Activated naive CD4-positive, alpha-beta T cell (primary cell): ENCODE measurements at regions not wholly inside any gene's neighbourhood (a gene's known extent, or its start where the extent isn't known, plus 50 kb on each side); places are given as distances from the start of the nearest gene placed in this dataset.
"Not testable (repeated sequence)": the region's sequence is repeated elsewhere in the genome, so short reads cannot be mapped to it uniquely, and the experiment has no call there.

Experiments used
- DNase-seq, 4 experiments: peaks; one replicate each; lab custom pipeline; 2025; lab: John Stamatoyannopoulos, UW

DNA sequence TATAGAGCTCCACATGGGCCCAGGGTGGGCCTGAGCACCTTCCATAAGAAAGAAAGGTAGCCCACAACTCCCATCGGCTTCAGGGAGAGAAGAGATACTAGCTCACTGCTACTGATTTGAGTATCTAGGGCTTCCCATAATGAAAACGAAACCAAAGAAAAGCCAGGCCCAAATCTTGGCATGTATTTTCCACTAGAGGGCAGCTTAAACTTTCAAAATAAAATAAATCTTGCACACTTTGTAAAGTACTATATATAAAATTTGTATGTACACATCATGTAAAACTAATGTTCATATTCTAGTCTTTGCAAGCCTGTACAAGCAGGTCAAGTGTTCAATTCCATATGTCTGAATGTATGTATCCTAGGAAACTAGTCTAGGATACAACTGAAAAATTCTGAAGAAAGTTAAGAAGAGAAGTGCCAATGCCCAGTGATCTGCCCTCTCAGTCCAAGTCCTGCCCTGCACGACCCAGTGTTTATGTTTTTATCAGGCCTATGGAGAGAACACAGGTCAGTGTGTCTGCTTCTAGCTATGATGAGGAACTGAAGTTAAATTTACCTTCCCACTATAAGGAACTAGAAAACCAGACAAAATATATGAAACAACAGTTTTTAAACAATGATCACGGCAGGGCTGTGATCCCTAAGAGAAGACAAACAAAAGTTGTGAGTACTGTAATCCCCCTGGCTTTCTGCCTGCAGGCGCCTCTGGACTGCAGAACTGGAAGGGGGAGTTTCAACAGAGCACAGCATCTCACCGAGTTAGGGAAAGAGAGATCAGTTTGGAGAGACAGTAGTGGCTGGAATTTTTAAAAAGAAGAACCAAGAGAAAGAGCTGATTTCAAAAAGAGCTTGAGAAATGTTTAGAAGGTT, 475.7 kb downstream of the UQCRFS1 start:
- no peak for DNase-seq

DNA sequence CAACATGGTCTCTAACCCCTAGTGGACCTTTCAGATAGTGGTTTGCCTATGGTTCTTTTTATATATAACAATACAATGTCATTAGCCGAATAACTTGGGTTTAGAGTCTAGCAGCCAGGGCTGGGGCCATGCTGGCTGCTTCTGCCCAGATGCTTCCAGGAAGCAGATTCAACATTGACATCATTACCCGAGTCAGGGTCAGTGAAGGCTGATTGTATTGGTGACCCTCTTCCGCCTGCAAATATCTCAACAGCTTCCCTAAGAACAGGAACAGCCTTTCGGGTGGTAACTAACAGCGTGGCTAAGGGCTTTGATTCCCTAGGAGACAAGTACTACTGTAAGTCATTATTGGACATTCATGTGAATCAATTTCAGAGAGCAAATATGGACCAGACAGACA, 476.4 kb downstream of the UQCRFS1 start:
- DNase-seq, result no peak

DNA sequence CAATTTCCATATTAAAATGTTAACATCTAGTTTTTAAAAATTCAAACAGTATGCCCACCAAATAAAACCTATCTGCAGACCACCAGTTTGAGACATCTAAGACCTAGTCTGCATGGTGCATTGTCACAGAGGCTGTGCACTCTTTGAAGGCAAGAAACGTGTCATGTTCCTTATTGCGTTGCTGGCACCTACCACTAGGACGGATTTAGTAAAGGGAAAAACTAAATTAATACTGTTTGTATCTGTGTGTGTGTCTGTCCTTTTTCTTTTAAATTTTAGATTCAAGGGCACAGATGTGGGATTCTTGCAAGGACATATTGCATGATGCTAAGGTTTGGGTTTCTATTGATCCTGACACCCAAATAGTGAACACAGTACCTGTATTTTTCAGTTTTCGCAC, 481.4 kb downstream of the UQCRFS1 start:
- DNase-seq, result no peak

DNA sequence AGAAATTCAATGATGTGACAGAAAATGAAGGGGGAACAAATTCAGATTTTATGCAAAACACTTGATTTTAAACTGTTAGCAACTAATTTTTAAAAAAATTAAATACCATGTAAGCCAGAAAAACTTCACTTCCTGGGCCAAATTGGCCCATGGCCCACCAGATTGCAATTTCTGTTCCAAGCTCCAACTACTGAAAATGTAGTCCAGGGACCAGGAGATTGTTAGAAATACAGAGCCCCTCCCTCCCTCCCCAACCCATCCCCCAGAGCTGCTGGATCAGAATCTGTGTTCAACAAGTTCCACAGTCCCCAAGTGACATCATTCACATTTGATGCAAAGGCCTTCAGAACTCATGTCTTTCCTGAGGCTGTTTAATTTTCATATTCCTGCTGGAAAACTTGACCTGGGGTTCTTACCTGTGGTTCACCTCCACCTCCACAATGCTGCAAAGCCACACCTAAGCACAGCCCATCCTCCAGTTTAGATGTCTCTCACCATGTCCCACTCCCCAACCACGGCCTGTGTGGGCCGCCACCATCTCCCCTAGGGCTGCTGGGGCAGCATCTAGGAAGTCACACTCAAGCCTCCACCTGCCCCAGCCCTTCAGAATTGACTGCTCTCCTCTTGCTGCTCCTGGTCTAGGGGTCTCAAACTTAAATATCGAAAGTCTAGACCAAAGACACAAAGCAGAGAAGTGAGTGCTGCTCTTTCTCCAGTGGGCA, 482.0 kb downstream of the UQCRFS1 start:
- no peak for DNase-seq

DNA sequence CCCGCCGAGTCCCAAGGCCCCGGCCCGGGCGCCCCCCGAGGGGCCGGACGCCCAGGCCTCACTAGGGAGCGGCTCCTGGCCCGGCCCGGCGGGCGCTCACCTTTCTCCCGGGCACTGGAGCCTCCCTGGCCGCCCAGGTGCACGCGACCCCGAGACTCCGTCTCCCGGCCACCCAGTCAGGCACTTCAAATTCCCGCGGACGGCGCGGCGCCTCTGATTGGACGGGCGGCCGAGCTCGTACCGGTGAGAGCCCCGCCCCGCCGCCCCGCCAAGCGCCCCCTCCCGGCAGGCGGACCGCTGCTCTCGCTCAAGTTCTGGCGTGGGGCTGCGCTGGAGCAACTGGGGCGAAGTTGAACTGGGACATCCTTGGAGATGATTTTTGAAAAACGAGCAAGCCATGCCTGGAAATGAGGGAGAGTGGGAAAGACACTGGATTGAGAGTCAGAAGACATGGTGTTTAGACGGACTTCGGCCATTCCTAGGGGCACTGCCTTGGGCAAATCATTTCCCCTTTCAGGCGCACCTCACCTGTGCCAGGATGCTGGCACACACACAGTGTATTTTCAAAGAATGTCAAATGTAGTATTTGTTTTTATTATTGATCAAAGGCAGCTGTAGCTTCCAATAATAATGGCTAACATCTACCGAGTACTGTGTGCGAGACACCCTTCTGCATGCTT, 485.3 kb downstream of the UQCRFS1 start:
- DNase-seq, result peak in 2 of 4 experiments; percentile 4 to 5

DNA sequence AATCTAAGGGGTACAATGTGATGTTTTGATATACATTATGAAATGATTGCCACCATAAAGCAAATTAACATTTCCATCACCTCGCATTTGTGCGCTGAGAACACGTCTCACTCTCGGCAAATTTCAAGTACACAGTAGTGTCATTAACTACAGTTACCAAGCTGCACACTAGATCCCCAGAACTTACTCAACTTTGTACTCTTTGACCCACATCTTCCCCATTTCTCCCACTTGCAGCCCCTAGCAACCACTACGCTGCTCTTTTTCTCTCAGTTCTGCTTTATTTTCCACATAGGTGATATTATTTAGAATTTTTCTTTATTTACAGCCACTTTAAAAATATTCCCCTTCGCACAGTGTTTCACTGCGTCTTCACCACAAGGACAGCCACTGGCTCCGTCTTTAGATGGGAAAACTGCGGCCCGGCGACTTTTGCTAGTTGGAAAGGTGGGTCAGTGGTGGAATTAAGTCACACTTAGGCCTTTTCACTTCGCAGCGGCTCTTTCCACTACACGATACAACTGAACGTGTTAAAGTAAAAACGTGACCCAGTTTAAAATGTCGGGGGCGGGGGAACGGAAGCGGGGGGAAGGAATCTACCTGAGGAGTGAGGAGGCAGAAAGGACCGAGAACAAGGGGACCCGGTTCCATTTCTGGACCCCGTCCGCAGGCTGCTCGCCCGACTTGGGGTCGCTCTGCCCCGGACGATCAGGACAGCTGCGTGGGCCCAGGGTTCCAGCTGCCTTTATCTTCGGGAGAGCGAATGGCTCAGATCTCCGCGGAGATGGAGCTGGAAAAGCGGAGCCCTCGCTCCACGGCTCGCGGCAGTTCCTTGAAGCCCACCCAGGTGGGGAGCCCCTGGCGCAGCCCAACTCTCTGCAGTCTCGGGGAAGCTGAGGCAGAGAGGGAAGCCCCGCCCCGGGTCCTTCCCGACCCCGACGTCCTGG, 486.1 kb downstream of the UQCRFS1 start:
- no peak for DNase-seq

DNA sequence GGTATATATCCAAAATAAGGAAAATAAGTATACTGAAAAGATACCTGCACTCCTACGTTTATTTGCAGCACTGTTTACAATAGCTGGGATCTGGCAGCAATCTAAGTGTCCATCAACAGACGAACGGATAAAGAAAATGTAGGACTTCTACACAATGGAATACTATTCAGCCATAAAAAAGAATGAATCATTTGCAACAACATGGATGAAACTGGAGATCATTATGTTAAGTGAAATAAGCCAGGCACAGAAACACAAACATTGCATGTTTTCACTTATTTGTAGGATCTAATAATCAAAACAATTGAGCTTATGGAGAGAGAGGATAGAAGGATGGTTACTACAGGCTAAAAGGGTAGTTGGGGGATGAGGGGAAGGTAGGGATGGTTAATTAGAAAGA, 494.0 kb downstream of the UQCRFS1 start:
- DNase-seq, result no peak

DNA sequence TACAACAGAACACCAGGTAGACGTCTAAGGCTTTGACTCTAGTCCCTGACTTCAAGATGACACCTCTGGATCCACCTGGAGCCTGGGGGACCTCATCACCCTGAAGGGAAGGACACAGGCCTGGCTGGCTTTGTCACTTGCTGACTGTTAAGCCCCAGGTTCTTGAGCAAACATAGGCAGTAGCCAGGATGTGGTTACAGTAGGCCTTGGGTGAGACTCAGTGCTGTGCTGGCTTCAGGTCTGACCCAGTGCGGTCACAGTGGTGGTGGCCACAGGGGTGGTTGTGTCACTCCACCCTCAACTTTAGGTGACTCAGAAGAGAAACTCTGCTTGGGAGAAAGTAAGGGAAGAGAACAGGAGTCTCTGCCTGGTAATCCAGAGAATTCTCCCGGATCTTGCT, 497.8 kb downstream of the UQCRFS1 start:
- DNase-seq, result no peak

DNA sequence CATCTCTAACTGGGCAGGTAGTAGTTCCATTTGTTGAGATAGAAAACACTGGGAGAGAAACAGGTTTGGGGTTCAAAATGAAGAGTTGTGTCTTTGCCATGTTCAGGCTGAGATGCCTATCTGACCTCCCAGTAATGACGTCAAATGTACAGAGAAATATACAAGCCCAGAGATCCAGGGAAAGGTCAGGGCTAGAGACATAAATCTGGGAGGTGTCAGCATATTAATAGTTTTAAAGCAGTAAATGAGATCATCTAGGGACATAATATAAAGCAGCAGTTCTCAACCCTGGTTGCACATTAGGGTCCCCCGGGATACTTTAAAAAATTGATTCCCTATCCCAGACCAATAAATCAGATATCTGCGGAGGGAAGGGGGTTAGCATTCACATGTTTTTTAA, 501.5 kb downstream of the UQCRFS1 start:
- DNase-seq, result no peak

DNA sequence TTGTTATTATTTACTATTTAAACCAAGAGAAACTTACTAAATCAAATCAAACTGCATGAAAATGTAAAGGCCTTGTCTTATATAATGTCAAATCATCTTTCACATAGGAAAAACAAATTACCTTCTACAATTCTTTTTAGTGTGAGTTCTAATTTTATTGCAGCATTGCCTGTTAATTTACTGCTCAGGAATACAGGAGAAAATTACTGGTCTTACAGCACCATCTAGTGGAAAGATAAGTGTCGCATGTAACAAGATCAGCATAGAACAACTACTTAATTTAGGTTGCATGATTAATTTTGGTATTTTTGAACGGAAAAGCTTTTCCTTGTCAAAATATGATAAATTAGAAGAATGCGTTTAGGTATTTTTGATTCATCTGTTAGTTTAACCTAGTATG, 502.7 kb downstream of the UQCRFS1 start:
- no peak for DNase-seq

DNA sequence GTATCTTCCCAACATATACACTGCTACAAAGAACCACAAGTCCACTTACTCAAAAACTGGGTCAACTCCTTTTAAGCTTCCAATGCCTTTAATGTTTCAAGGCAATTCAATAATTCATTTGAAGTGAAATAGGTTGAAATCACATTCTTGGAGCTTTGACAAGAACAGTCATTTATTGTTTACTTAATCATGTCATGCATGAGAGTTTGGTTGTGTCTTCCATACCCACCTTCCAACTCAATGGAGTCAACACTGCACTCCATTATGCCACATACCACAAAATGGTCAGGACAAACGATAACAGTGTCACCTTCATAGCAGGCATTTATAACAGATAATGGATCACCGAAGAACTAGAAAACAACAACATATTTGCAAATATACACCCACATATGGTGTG, 506.3 kb downstream of the UQCRFS1 start:
- DNase-seq, result no peak

DNA sequence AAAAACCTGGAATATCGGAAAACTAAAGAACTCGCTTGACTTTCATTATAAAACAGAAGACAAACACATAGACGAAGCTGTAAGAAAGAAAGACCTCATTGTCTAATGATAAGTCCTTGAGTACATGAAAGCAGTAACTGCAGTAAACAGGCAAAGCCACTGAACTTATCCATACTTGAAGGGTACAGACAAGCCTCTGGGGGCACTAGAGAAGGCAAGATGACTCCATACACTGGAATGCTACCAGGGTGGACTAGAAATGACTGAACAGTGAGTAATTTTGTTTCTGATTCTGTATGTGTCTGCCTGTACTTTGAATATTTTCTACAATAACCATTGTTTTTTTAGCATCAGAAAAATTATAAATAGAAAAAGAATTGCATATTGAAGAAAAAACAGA, 507.9 kb downstream of the UQCRFS1 start:
- DNase-seq, result no peak

DNA sequence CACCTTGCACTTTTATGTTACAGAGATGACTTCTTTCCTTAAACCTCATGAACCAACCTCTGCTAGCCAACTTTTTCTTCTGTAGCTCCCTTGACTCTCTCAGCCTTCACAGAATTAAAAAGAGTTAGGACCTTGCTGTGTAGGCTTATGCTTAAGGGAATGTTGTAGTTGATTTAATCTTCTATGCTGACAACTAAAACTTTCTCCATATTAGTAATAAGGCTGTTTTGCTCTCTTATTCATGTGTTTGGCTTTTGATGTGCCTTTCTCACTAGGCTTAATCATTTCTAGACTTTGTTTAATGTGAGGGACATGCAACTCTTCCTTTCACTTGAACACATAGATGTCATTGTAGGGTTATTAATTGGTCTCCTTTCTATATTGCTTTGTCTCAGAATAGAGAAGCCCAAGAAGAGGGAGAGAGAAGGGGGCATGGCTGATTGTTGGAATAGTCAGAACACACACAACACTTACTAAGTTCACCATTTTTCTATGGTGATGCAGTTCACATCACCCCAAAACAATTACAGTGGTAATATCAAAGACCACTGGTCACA, 509.5 kb downstream of the UQCRFS1 start:
- no peak for DNase-seq

DNA sequence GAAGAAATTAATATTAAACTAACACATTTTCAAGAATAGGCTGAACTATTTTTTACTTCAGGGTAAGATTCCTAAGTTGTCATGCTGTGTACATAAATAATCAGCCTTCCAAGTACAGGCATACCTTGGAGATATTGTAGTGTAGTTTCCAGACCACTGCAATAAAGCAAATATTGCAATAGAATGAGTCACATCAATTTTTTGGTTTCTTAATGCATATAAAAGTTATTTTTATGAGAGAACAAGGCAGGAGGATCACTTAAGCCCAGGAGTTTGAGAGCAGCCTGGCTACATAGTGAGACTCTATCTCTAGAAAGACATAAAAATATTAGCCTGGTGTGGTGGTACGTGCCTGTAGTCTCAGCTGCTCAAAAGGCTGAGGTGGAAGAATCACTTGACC, 511.5 kb downstream of the UQCRFS1 start:
- DNase-seq, result no peak

DNA sequence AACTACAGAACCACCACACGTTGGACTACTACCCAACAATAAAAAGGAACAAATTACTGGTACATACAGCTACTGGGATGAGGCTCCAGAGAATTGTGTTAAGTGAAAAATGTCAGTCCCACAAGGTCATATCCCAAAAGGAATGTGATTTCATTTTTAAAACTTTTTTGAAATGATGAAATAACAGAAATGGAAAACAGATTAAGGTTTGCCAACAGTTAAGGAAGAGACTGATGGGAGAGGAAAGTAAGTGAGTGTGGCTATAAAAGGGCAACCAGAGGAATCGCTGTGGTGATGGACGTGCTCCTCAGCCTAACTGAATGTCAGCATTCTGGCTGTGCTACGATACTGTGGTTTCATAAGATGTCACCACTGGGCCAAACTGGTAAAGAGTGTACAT, 512.8 kb downstream of the UQCRFS1 start:
- DNase-seq, result no peak

DNA sequence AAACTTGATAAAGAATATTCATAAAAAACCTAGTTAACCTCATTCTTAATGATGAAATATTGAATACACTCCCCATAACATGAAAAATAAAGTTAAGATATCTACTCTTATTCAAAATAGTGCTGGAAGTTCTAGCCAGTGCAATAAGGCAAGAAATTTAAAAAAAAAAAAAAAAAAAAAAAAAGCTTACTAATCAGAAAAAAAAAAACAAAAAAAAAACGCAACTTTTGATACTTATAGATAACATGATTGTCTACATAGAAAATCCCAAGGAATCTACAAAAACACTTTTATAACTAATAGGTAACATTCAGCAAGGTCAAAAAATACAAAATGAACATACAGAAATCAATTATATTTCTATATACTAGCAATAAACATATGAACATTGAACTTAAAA, 515.6 kb downstream of the UQCRFS1 start:
- DNase-seq, result no peak

DNA sequence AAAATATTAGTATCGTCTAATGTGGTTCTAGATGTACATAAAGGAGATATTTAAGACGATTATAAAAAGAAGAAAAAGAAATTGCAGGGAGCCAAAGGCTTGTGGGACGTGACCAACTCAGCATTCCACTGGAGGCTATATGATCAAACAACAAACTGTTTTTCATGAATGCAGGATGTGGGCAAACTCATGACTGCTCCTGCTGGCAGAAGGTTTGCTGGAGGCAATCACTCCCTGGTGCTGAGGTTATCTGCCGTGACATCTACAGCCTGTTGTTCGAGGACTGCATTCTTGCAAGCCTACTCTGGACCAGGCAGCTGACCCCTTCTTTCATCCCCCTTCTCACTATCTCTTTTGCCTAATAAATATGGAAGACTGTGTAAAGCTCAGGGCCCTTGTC, 518.1 kb downstream of the UQCRFS1 start:
- DNase-seq, result no peak

DNA sequence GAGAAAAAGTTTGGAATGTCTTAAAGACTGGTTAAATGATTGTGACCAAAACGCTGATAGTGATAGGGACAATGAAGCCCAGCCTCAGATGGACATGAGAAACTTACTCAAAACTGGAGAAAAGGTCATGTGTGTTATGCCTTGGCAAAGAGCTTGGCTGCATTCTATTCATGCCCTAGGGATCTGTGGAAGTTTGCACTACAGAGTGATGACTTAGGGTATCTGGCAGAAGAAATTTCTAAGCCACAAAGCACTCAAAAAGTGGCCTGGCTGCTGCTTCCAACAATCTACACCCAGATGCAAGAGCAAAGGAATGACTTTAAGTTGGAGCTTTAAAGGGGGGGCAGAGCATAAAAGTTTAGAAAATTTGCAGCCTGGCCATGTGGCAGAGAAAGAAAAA, 521.3 kb downstream of the UQCRFS1 start:
- no peak for DNase-seq

DNA sequence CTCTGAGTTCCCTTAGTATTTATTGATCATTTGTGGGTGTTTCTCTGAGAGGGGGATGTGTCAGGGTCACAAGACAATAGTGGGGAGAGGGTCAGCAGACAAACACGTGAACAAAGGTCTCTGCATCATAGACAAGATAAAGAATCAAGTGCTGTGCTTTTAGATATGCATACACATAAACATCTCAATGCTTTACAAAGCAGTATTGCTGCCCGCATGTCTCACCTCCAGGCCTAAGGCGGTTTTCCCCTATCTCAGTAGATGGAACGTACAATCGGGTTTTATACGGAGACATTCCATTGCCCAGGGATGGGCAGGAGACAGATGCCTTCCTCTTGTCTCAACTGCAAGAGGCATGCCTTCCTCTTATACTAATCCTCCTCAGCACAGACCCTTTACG, 523.5 kb downstream of the UQCRFS1 start:
- DNase-seq, result not testable (repeated sequence)

DNA sequence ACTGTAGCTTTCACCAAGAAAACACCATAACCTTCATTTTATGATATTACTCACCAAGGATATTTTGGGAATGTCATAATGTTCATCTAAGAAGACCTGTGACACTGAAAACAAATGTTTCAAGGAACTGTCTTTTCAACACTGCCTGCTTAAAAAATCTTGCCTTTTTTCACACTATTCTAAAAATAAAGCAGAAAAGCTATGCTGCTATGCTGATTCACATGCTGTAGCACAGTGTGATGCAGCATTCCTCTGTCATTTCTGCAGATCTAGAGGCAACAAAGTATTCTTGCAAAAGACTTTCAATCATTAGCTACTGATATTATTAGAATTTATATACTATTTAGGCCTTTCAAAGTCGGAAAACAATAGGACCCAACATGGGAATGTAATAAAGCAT, 525.7 kb downstream of the UQCRFS1 start:
- no peak for DNase-seq

DNA sequence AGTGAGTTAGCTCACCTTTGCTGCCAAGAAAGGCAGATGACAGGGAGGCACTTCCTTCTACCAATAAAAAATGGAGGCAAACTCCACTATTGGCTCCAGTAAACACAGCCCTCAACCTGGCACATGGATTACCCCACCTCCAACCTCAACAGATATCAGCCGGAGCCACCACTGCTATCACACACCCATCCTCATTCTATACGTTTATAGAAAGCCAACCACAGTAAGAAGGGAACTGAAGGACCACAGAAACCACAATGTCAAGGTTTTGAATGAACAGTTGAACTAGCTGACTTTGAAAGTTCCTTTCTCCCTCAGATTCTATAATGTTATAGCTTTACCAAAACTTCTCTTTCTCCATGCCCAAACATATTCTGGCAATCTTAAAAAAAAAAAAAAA, 526.2 kb downstream of the UQCRFS1 start:
- DNase-seq, result no peak

DNA sequence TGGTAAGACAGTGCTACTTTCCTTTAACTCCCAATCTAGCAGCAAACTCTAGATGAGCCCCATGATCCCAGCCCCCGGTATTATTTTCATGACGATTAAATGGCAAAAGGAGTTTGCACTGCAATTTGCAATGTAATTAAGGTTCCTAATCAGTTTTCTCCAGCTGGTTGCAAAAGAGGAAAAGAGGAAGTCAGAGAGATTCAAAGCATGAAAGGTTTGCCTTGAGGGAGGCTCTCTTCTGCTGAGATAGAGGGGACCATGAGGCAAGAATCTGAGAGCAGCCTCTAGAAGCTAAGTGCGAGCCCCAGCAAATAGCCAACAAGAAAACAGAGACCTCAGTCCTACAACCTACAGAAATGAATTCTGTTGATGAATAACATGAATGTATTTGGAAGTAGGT, 527.1 kb downstream of the UQCRFS1 start:
- DNase-seq, result no peak
